IPS-NIHi7 (cell line): ENCODE measurements at regions not wholly inside any gene's neighbourhood (a gene's known extent, or its start where the extent isn't known, plus 50 kb on each side); places are given as distances from the start of the nearest gene placed in this dataset.
A peak's percentile ranks its signal among the peaks of the same experiment; 100 is the strongest.

Experiments used
- DNase-seq: peaks from one replicate; pipeline ENCODE4 v3.0.0; 2012; ENCODE audit warnings: mixed read lengths; ENCODE audit errors: extremely low spot score

GRCh38 chr2:156088587-156088986 is 243.9 kb downstream of the NR4A2 start:
- no peak for DNase-seq

GRCh38 chr2:156087875-156088274 is 244.6 kb downstream of the NR4A2 start:
- no peak for DNase-seq

- DNase-seq = no peak
These were observed 248.6 kb downstream of the NR4A2 start for GRCh38 chr2:156083763-156084493.

- no peak for DNase-seq
These were observed 252.7 kb downstream of the NR4A2 start for GRCh38 chr2:156079845-156080244.

- DNase-seq = no peak
These were observed 255.3 kb downstream of the NR4A2 start for GRCh38 chr2:156077041-156077742.

- DNase-seq = no peak
These were observed 266.6 kb downstream of the NR4A2 start for GRCh38 chr2:156065912-156066311.

GRCh38 chr2:156064540-156064939 is 268.0 kb downstream of the NR4A2 start:
- no peak for DNase-seq

- no peak for DNase-seq
These were observed 274.9 kb downstream of the NR4A2 start for GRCh38 chr2:156057647-156058046.

- DNase-seq = no peak
These were observed 277.5 kb downstream of the NR4A2 start for GRCh38 chr2:156054983-156055382.

- DNase-seq = no peak
These were observed 285.6 kb downstream of the NR4A2 start for GRCh38 chr2:156046900-156047299.

- no peak for DNase-seq
These were observed 289.6 kb downstream of the NR4A2 start for GRCh38 chr2:156042895-156043294.

GRCh38 chr2:156038021-156038420 is 294.5 kb downstream of the NR4A2 start:
- no peak for DNase-seq

GRCh38 chr2:156037482-156037881 is 295.0 kb downstream of the NR4A2 start:
- DNase-seq = no peak

- DNase-seq = no peak
These were observed 301.4 kb downstream of the NR4A2 start for GRCh38 chr2:156031121-156031520.

- no peak for DNase-seq
These were observed 309.2 kb downstream of the NR4A2 start for GRCh38 chr2:156023229-156023869.

- DNase-seq = peak; percentile 21
These were observed 311.1 kb downstream of the NR4A2 start for GRCh38 chr2:156021146-156022040.

GRCh38 chr2:156019341-156019740 is 313.2 kb downstream of the NR4A2 start:
- DNase-seq = no peak

- DNase-seq = no peak
These were observed 315.1 kb downstream of the NR4A2 start for GRCh38 chr2:156017341-156017885.

GRCh38 chr2:156009293-156009692 is 323.2 kb downstream of the NR4A2 start:
- no peak for DNase-seq

- no peak for DNase-seq
These were observed 325.6 kb downstream of the NR4A2 start for GRCh38 chr2:156006721-156007618.
